Memory B cell (primary cell): ENCODE measurements at regions not wholly inside any gene's neighbourhood (a gene's known extent, or its start where the extent isn't known, plus 50 kb on each side); places are given as distances from the start of the nearest gene placed in this dataset.

Experiments
- ATAC-seq: fragments of 150-1000 bp; cut with Tn5 transposase; 2 replicates; pipeline ENCODE4 v1.10.0; 2021; ENCODE audit warnings: low read depth, mild to moderate bottlenecking, moderate library complexity
- DNase-seq, 2 donors: peaks; one replicate each; pipeline ENCODE4 v3.0.0; 2022; ENCODE audit warnings: low spot score in 2 of 2
- H3K27ac Mint-ChIP-seq: one replicate; pipeline ENCODE4 v1.8.0; 2022; ENCODE audit warnings: mild to moderate bottlenecking, moderate library complexity, mixed read lengths
- H3K27me3 Mint-ChIP-seq: one replicate; pipeline ENCODE4 v1.8.0; 2022; ENCODE audit warnings: mixed read lengths
- H3K36me3 Mint-ChIP-seq: one replicate; pipeline ENCODE4 v1.8.0; 2022; ENCODE audit warnings: mild to moderate bottlenecking, mixed read lengths
- H3K4me1 Mint-ChIP-seq: one replicate; pipeline ENCODE4 v1.8.0; 2022; ENCODE audit warnings: mixed read lengths
- H3K4me3 Mint-ChIP-seq: one replicate; pipeline ENCODE4 v1.8.0; 2022; ENCODE audit warnings: mild to moderate bottlenecking, moderate library complexity, mixed read lengths
- H3K9me3 Mint-ChIP-seq: one replicate; pipeline ENCODE4 v1.8.0; 2022; ENCODE audit warnings: mixed read lengths

DNA sequence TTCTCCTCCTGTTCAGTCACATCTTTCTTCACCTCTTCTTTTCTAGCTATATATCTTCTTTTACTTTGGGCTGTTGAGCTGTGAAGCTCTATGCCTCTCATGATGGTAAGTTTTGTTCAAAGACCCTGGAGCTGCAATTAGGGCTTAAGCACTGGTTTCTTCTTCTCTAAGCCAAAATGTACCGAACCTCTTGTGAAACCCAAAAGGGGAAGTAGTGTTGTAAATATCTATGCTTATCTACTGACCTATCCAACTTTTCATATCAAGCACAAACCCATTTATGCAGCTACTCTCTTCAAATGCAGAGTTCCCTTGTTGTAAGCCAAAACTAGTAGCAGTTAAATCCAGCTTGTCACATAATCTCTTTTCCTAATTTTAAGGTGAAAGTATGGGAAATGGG, 123.6 kb upstream of the CD96 start:
- ATAC-seq (peak; percentile 48), DNase-seq (no peak)
- Mint-ChIP-seq H3K27me3 (peaks cover 10% of the 10 kb centered on the region), H3K36me3 (no peaks in the 10 kb centered on the region), H3K4me1 (peaks cover 4% of the 10 kb centered on the region), H3K9me3 (peaks cover 3% of the 10 kb centered on the region), H3K4me3 (no peak overlapping the region), H3K27ac (no peak overlapping the region)

DNA sequence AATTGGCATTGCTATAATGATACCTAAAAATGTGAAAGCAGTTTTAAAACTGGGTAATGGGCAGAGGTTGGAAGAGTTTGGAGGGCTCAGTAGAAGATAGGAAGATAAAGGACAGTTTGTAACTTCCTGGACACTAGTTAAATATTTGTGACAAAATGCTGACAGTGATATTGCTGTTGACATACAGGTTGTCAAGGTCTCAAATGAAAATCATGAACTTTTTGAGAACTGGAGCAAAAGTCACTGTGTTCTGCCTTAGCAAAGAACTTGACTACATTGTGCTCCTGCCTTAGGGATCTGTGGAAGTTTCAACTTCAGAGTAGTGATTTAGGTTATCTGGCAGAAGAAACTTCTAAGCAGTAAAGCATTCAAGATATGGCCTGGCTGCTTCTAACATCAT, 113.7 kb upstream of the CD96 start:
- peaks cover 6% of the 10 kb centered on the region for H3K9me3 Mint-ChIP-seq
- H3K4me1 Mint-ChIP-seq, result no peaks in the 10 kb centered on the region
- H3K27ac Mint-ChIP-seq, result no peak overlapping the region
- no peaks in the 10 kb centered on the region for H3K27me3 Mint-ChIP-seq
- no peak for ATAC-seq
- H3K36me3 Mint-ChIP-seq, result no peaks in the 10 kb centered on the region
- DNase-seq, result no peak
- no peak overlapping the region for H3K4me3 Mint-ChIP-seq

DNA sequence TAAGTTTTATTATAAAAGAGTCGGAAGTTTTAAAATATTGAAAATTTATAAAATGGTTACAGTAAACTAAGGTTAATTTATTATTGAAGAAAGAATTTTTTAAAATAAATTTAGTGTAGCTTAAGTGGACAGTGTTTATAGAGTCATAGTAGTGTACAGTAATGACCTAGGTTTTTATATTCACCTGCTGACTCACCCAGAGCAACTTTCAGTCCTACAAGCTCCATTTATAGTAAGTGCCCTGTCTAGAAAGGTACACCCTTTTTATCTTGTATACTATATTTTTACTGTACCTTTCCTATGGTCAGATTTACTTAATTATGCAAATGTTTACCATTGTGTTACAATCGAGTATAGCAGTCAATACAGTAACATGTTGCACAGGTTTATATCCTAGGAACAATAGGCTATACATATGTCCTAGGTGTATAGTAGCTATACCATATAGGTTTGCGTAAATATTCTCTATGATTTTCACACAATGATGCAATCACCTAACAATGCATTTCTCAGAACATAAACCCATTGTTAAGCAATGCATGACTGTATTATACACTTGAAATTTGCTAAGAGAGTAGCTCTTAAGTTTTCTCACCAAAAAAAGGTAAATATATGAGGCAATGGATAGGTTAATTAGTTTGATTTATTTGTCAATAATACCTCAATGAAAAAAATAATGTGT, 106.9 kb upstream of the CD96 start:
- H3K9me3 Mint-ChIP-seq, result peaks cover 3% of the 10 kb centered on the region

DNA sequence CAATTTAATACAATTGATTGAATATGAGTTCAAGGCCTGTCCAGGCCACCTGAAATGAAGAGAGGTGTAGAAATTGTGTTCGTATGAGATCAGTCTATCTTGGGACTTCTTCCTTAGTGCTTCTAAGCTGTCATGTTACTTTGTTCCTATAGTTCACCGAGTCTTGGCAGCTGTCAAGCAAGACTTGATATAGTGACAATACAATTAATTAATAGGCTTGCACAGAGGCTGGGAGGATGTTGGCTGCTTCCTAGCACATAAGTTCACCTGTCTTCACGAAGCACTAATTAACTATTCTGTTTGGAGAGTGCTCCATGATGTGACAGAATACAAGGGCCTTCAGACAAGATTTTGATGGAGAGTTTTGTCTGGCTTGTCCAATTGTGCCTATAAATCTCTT, 103.7 kb upstream of the CD96 start:
- H3K36me3 Mint-ChIP-seq, result no peaks in the 10 kb centered on the region
- H3K9me3 Mint-ChIP-seq, result no peaks in the 10 kb centered on the region
- H3K27me3 Mint-ChIP-seq, result no peaks in the 10 kb centered on the region
- no peaks in the 10 kb centered on the region for H3K4me1 Mint-ChIP-seq
- no peak for ATAC-seq
- H3K27ac Mint-ChIP-seq, result no peak overlapping the region
- no peak overlapping the region for H3K4me3 Mint-ChIP-seq
- no peak for DNase-seq

More for the DNA sequence above, 106.9 kb upstream of the CD96 start:
- DNase-seq (no peak), ATAC-seq (no peak)
- no peaks in the 10 kb centered on the region for H3K36me3 Mint-ChIP-seq
- no peaks in the 10 kb centered on the region for H3K27me3 Mint-ChIP-seq
- H3K4me3 Mint-ChIP-seq, result no peak overlapping the region
- H3K4me1 Mint-ChIP-seq, result no peaks in the 10 kb centered on the region
- H3K27ac Mint-ChIP-seq, result no peak overlapping the region

DNA sequence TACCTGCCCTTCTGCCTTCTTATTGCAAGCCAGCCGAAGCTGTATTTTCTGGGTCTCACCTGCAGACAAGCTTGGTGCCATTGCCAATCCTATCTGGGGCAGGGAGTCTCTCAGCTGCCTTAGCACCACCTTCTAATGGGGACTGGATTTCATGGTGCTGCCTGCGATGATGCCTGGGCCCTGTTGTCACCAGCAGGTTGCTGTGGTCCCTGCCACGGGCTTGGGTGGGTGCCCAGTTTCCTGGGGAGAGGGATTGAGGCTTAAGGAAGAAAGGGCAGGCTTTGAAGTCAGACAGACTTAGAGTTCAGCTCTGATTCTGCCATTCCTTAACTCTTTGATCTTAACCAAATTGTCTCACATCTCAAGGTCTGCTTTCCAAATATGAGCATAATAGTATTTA, 87.4 kb upstream of the CD96 start:
- Mint-ChIP-seq H3K9me3 (no peaks in the 10 kb centered on the region), H3K4me1 (no peaks in the 10 kb centered on the region)

DNA sequence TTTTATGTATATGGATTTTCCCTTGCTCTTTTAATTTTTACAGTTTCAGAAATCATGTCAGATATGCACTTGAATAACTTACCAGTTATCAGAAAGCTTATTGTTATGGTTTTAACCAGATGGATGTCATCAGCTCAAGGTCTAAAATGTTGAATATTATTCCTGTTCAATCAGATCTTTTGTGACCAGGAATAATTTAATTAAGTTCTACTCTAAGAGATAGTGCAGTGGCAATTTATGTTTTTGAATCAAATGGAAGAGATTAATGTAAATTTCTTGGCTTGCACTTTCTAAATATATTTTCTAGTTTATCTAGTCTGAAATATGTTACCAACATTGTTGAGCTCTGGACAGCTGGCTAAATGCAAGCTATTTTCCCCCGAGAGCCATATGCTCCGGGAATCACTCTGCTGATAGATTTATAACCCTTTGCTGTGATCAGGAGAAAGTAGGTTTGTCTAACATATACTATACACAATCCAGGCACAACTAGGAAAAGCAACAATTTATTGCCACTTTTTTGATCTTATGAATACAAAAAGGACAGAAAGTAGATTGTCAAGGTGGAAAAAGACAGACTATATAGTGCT, 76.8 kb upstream of the CD96 start:
- H3K4me3 Mint-ChIP-seq, result no peak overlapping the region
- no peaks in the 10 kb centered on the region for H3K36me3 Mint-ChIP-seq
- no peak for ATAC-seq
- no peaks in the 10 kb centered on the region for H3K4me1 Mint-ChIP-seq
- H3K9me3 Mint-ChIP-seq, result peaks cover 1% of the 10 kb centered on the region
- no peak overlapping the region for H3K27ac Mint-ChIP-seq
- H3K27me3 Mint-ChIP-seq, result no peaks in the 10 kb centered on the region
- DNase-seq, result no peak

More for the DNA sequence above, 87.4 kb upstream of the CD96 start:
- Mint-ChIP-seq H3K27me3 (no peaks in the 10 kb centered on the region), H3K27ac (no peak overlapping the region), H3K4me3 (no peak overlapping the region), H3K36me3 (no peaks in the 10 kb centered on the region)
- no peak for ATAC-seq
- DNase-seq, result no peak

DNA sequence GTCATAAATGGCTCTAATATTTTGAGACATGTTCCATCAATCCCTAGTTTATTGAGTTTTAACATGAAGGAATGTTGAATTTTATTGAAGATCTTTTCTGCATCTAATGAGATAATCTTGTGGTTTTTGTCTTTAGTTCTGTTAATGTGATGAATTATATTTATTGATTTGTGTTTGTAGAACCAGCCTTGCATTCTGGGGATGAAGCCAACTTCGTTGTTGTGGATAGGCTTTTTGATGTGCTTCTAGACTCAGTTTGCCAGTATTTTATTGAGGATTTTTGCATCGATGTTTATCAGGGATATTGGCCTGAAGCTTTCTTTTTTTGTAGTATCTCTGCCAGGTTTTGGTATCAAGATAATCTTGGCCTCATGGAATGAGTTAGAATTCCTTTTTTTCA, 72.0 kb upstream of the CD96 start:
- H3K9me3 Mint-ChIP-seq, result peaks cover 1% of the 10 kb centered on the region
- no peak overlapping the region for H3K4me3 Mint-ChIP-seq
- no peak overlapping the region for H3K27ac Mint-ChIP-seq
- H3K4me1 Mint-ChIP-seq, result no peaks in the 10 kb centered on the region
- ATAC-seq, result no peak
- no peaks in the 10 kb centered on the region for H3K36me3 Mint-ChIP-seq
- H3K27me3 Mint-ChIP-seq, result no peaks in the 10 kb centered on the region
- DNase-seq, result no peak

DNA sequence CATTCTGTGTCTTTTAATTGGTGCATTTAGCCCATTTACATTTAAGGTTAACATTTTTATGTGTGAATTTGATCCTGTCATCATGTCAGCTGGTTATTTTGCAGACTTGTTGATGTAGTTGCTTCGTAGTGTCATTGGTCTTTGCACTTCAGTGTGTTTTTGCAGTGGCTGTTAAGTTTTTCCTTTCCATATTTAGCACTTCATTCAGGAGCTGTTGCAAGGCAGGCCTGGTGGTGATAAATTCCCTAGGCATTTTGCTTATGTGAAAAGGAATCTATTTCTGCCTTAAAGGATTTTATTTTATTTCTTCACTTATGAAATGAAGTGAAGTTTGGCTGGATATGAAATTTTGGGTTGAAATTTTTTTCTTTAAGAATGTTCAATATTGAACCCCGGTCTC, 70.2 kb upstream of the CD96 start:
- Mint-ChIP-seq H3K27me3 (no peaks in the 10 kb centered on the region), H3K4me3 (no peak overlapping the region), H3K4me1 (no peaks in the 10 kb centered on the region), H3K27ac (no peak overlapping the region), H3K9me3 (peaks cover 1% of the 10 kb centered on the region), H3K36me3 (no peaks in the 10 kb centered on the region)
- no peak for ATAC-seq
- DNase-seq, result no peak

DNA sequence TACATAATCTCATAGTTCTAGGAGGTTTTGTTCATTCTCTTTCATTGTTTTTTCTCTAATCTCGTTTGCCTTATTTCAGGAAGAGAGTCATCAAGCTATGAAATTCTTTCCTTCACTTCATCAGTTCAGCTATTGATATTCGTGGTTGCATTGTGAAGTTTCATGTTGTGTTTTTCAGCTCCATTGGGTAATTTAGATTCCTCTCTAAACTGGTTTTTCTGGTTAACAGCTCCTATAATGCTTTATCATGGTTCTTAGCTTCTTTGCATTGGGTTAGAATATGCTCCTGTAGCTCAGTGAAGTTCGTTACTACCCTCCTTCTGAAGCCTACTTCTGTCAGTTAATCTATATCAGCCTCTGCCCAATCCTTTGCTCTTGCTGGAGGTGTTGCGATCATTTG, 69.4 kb upstream of the CD96 start:
- DNase-seq, result no peak
- ATAC-seq, result no peak
- H3K9me3 Mint-ChIP-seq, result peaks cover 1% of the 10 kb centered on the region
- H3K4me1 Mint-ChIP-seq, result no peaks in the 10 kb centered on the region
- H3K27me3 Mint-ChIP-seq, result no peaks in the 10 kb centered on the region
- H3K36me3 Mint-ChIP-seq, result no peaks in the 10 kb centered on the region
- H3K4me3 Mint-ChIP-seq, result no peak overlapping the region
- no peak overlapping the region for H3K27ac Mint-ChIP-seq

DNA sequence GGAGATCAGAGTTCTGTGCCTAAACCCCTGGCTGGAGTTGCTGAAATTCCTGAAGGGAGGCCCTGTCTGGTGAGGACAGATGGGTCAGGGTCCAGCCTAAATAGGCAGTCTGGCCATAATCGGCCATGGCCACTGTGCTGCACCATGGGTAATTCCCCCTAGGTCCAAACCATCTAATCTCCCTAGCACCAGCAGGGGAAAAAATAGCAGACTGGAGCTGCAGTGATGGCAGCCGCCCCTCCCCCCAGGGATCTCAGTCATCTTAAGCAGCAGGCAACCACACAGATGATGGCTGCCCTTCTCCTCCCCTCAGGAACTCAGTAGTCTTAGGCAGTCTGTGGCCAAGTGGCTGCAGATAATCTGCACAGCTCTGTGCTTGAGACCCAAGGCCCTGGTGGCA, 68.4 kb upstream of the CD96 start:
- H3K27me3 Mint-ChIP-seq, result no peaks in the 10 kb centered on the region
- H3K27ac Mint-ChIP-seq, result no peak overlapping the region
- no peaks in the 10 kb centered on the region for H3K4me1 Mint-ChIP-seq
- DNase-seq (no peak), ATAC-seq (no peak)
- H3K36me3 Mint-ChIP-seq, result no peaks in the 10 kb centered on the region
- H3K4me3 Mint-ChIP-seq, result no peak overlapping the region
- H3K9me3 Mint-ChIP-seq, result peaks cover 1% of the 10 kb centered on the region

DNA sequence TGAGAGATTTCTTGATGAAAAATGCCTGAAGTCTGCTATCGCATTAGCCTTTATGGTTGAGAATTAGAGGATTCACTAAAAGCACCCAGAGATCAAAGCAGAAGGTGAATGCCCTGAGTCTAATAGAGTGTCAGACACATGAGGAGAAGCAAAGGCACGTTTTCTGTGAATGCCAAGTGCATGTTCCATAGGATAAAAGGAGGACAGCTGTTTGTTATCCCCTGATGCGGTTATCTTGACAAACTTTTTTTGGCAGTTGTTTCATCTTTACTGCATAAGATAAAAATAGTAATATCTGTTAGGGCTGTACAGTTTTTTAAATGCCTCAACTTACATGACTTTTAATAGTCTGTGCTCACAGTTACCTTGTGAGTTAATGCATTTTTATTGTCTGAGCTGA, 65.3 kb upstream of the CD96 start:
- Mint-ChIP-seq H3K4me1 (no peaks in the 10 kb centered on the region), H3K9me3 (no peaks in the 10 kb centered on the region), H3K27ac (no peak overlapping the region), H3K36me3 (no peaks in the 10 kb centered on the region), H3K27me3 (peaks cover 2% of the 10 kb centered on the region), H3K4me3 (no peak overlapping the region)
- DNase-seq (no peak), ATAC-seq (no peak)

DNA sequence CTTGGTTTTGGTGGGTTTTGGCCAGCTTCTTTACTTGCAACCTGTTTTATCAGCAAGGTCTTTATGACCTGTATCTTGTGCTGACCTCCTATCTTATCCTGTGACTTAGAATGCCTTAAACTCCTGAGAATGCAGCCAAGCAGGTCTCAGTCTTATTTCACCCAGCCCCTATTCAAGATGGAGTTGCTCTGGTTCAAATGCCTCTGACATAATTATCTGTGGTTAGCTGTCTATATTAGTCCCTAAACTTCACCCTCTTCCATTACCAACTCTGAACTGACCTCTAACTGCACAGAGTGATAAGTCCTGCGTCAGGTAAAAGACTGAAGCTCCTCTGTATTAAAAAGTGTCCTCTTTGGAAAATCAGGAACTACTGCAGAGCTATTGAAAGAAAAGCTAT, 61.9 kb upstream of the CD96 start:
- Mint-ChIP-seq H3K27me3 (peaks cover 6% of the 10 kb centered on the region), H3K9me3 (no peaks in the 10 kb centered on the region), H3K4me3 (no peak overlapping the region), H3K27ac (no peak overlapping the region), H3K36me3 (no peaks in the 10 kb centered on the region), H3K4me1 (no peaks in the 10 kb centered on the region)
- ATAC-seq, result no peak
- no peak for DNase-seq

DNA sequence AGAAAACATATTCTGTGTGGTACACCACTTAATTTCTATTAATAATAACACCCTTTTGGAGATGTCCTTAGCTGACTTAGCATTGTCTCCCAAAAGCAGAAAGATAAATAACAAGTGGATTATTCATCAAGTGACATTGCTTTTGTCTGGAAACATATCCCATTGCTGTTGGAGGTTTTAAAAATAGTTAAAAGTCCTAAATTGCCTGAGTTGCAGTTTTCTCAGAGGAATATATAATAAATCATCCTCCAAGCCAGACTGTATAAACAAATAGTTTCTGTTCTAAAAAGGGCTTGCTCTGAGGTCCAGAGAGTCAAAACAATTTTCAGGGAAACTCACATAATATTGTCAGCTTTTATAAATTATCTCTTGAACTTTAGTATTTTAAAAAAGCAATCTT, 60.4 kb upstream of the CD96 start:
- ATAC-seq (no peak), DNase-seq (no peak)
- H3K9me3 Mint-ChIP-seq, result peaks cover 1% of the 10 kb centered on the region
- no peak overlapping the region for H3K27ac Mint-ChIP-seq
- no peaks in the 10 kb centered on the region for H3K36me3 Mint-ChIP-seq
- H3K4me3 Mint-ChIP-seq, result no peak overlapping the region
- no peaks in the 10 kb centered on the region for H3K4me1 Mint-ChIP-seq
- H3K27me3 Mint-ChIP-seq, result peaks cover 7% of the 10 kb centered on the region

DNA sequence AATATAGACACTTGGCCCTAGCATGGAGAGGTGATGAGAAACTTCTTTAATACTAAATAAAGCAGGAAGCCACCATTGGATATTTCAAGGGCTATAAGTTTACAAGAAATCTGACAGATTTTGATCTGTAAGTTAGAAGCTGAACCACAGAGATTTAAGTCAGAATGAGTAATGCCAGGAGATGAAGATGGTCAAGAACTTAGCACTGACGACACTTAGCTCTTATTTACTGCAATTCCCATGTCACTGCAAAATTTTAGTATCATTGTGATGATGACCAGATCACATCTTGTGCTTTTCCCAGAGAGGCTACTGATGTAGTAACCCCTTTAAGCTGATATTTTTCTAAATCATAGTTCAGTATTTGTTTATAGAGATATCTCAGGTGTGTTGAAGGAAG, 59.4 kb upstream of the CD96 start:
- Mint-ChIP-seq H3K4me1 (no peaks in the 10 kb centered on the region), H3K4me3 (no peak overlapping the region), H3K27ac (no peak overlapping the region), H3K27me3 (peaks cover 10% of the 10 kb centered on the region), H3K36me3 (no peaks in the 10 kb centered on the region), H3K9me3 (peaks cover 1% of the 10 kb centered on the region)
- DNase-seq, result no peak
- no peak for ATAC-seq

DNA sequence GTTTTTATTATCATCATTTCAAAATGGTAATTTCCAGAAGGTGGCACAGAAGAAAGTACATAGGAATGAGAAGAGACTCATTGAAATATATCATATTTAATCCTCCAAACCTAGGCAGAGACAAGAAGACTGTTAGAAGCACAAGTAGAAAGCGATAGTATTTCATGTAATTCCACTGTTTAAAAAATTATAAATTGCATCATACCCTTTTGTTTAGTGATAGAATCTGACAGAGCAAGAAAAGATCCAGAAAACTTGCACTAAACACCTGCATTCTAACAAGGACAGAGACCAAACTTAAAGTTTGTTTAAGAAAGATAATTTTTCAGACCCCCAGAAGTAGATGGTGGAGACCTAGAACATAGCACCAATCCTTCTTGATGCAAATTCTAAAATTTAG, 56.9 kb upstream of the CD96 start:
- no peak overlapping the region for H3K27ac Mint-ChIP-seq
- DNase-seq (no peak), ATAC-seq (no peak)
- H3K9me3 Mint-ChIP-seq, result peaks cover 1% of the 10 kb centered on the region
- H3K36me3 Mint-ChIP-seq, result no peaks in the 10 kb centered on the region
- peaks cover 12% of the 10 kb centered on the region for H3K27me3 Mint-ChIP-seq
- no peak overlapping the region for H3K4me3 Mint-ChIP-seq
- no peaks in the 10 kb centered on the region for H3K4me1 Mint-ChIP-seq
